ENCODE measurements at regions not wholly inside any gene's neighbourhood (a gene's known extent, or its start where the extent isn't known, plus 50 kb on each side); places are given as distances from the start of the nearest gene placed in this dataset.

DNA sequence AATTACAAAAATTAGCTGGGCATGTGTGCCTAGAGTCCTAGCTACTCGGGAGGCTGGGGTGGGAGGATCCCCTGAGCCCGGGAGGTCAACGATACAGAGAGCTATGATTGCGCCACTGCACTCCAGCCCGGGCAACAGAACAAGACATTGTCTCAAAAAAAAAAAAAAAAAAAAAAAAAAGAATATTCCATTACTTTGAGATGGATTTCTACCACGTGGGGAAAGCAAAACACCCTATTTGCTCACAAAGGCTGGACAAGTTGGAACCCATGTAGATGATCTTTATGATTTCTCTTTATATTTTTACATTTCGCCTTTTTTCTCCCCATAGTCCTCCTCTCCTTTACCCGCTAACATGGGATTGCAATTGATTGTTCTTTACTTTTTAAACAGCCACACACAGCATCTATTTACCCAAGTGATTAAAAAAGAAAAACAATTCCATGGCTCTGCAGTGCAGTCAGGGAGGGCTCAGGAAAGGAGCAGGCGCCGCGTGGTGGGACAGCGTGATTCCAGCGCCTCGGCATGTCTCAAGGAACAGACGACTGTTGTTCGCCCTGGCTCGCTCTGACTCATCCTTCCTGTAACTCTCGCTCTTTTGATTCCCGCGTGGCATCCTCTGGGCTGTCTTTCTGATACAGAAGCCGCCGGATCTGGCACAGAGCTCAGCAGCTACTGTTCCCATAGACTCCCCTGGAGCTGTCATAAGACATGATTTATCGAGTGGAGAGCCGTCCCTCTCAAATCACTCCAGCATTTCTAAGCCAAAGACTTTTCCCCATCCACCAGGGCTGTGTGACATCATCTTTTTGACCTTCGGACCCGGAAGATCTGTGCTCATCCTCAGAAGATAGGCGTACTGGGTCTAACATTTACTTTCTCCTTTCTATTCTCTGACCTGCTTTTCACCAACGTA lies 230.4 kb upstream of the AGAP1 start:
- TF ChIP-seq, protein P1, sequence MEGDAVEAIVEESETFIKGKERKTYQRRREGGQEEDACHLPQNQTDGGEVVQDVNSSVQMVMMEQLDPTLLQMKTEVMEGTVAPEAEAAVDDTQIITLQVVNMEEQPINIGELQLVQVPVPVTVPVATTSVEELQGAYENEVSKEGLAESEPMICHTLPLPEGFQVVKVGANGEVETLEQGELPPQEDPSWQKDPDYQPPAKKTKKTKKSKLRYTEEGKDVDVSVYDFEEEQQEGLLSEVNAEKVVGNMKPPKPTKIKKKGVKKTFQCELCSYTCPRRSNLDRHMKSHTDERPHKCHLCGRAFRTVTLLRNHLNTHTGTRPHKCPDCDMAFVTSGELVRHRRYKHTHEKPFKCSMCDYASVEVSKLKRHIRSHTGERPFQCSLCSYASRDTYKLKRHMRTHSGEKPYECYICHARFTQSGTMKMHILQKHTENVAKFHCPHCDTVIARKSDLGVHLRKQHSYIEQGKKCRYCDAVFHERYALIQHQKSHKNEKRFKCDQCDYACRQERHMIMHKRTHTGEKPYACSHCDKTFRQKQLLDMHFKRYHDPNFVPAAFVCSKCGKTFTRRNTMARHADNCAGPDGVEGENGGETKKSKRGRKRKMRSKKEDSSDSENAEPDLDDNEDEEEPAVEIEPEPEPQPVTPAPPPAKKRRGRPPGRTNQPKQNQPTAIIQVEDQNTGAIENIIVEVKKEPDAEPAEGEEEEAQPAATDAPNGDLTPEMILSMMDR (conservative IDR thresholded peaks at IDR 0.05 in 1 of 2, IDR thresholded peaks at IDR 0.05 in 1 of 2; ENCODE audit: low read depth in 1 of 2, low read length in 2 of 2) = peak in 1 of 2 donors; percentile 9
- TF ChIP-seq EZH2 (IDR thresholded peaks at IDR 0.05; ENCODE audit: low read length, missing control alignments) = no peak

Data from fibroblast of lung (primary cell).